Fibroblast of villous mesenchyme (primary cell): ENCODE measurements at regions not wholly inside any gene's neighbourhood (a gene's known extent, or its start where the extent isn't known, plus 50 kb on each side); places are given as distances from the start of the nearest gene placed in this dataset.
"Not testable (repeated sequence)": the region's sequence is repeated elsewhere in the genome, so short reads cannot be mapped to it uniquely, and the experiment has no call there.

ENCODE experiments used
- DNase-seq: peaks from one replicate; pipeline ENCODE4 v3.0.0-alpha.2; 2010; ENCODE audit warnings: low read depth
- H3K4me3 ChIP-seq: 2 replicates; pipeline ENCODE4 v1.5.1; 2011; ENCODE audit warnings: low read depth, mild to moderate bottlenecking, low read length
- CTCF ChIP-seq: IDR thresholded peaks from 2 replicates; pipeline ENCODE4 v1.5.1; 2012; ENCODE audit warnings: low read depth, mild to moderate bottlenecking, low read length; ENCODE audit not compliant: insufficient read depth

GRCh38 chr9:761176-761792 lies 80.2 kb upstream of the DMRT1 start:
- no peak overlapping the region for H3K4me3 ChIP-seq
- TF ChIP-seq CTCF, result no peak
- no peak for DNase-seq

- H3K4me3 ChIP-seq, result no peak overlapping the region
- no peak for DNase-seq
- TF ChIP-seq CTCF, result no peak
These were observed 79.5 kb upstream of the DMRT1 start for GRCh38 chr9:761793-762560.

- no peak for TF ChIP-seq CTCF
- no peak overlapping the region for H3K4me3 ChIP-seq
- DNase-seq, result no peak
These were observed 77.8 kb upstream of the DMRT1 start for GRCh38 chr9:763692-764091.

- TF ChIP-seq CTCF, result peak; percentile 93
- peak; percentile 77 for DNase-seq
- H3K4me3 ChIP-seq, result no peak overlapping the region
These were observed 77.4 kb upstream of the DMRT1 start for GRCh38 chr9:764105-764524.

- no peak for DNase-seq
- no peak overlapping the region for H3K4me3 ChIP-seq
- TF ChIP-seq CTCF, result no peak
These were observed 76.5 kb upstream of the DMRT1 start for GRCh38 chr9:764986-765385.

- H3K4me3 ChIP-seq, DNase-seq: not testable (repeated sequence)
These were observed 74.4 kb upstream of the DMRT1 start for GRCh38 chr9:767061-767561.

GRCh38 chr9:776086-776485 lies 65.4 kb upstream of the DMRT1 start:
- H3K4me3 ChIP-seq, result no peak overlapping the region
- DNase-seq, result no peak
- TF ChIP-seq CTCF, result no peak
